OCI-LY1 (cell line): ENCODE measurements at regions not wholly inside any gene's neighbourhood (a gene's known extent, or its start where the extent isn't known, plus 50 kb on each side); places are given as distances from the start of the nearest gene placed in this dataset.

Experiments
- H2AFZ ChIP-seq: fragments of 200-600 bp; sonication (generic), shearing (Covaris generic); 2 replicates; pipeline ENCODE4 v1.6.0; 2014; ENCODE audit warnings: antibody characterized with exemption, mild to moderate bottlenecking, low read length
- H3F3A ChIP-seq: fragments of 200-600 bp; sonication (generic), shearing (Covaris generic); 2 replicates; pipeline ENCODE4 v1.6.0; 2014; ENCODE audit warnings: mild to moderate bottlenecking, antibody characterized with exemption, low read length, moderate library complexity; ENCODE audit not compliant: insufficient read depth
- H3K27ac ChIP-seq: fragments of 200-600 bp; sonication (generic); 2 replicates; pipeline ENCODE4 v1.5.1; 2014; ENCODE audit warnings: low read length, mixed run types, mild to moderate bottlenecking, low read depth; ENCODE audit not compliant: poor library complexity, severe bottlenecking
- H3K27me3 ChIP-seq: fragments of 200-600 bp; sonication (generic); 2 replicates; pipeline ENCODE4 v1.6.0; 2014; ENCODE audit warnings: antibody characterized with exemption, mild to moderate bottlenecking, low read length, moderate library complexity; ENCODE audit not compliant: insufficient read depth
- H3K36me3 ChIP-seq: fragments of 200-600 bp; sonication (generic); 2 replicates; pipeline ENCODE4 v1.6.1; 2014; ENCODE audit warnings: mild to moderate bottlenecking, antibody characterized with exemption, low read length, moderate library complexity, mixed read lengths; ENCODE audit not compliant: insufficient read depth
- H3K4me1 ChIP-seq: fragments of 200-600 bp; sonication (generic); 2 replicates; pipeline ENCODE4 v1.5.1; 2014; ENCODE audit warnings: mild to moderate bottlenecking, low read length, moderate library complexity; ENCODE audit not compliant: insufficient read depth, severe bottlenecking
- H3K4me2 ChIP-seq: fragments of 200-600 bp; sonication (generic), shearing (Covaris generic); 2 replicates; pipeline ENCODE4 v1.6.1; 2014; ENCODE audit warnings: low read length
- H3K4me3 ChIP-seq: fragments of 200-600 bp; sonication (generic); 2 replicates; pipeline ENCODE4 v1.5.1; 2014; ENCODE audit warnings: low read length, low read depth, mild to moderate bottlenecking, mixed read lengths; ENCODE audit not compliant: poor library complexity, severe bottlenecking
- H3K79me2 ChIP-seq: fragments of 200-600 bp; shearing (Covaris generic); 2 replicates; pipeline ENCODE4 v1.6.1; 2016; ENCODE audit warnings: mixed run types, low read length, mixed read lengths; ENCODE audit not compliant: insufficient read depth
- H3K9ac ChIP-seq: fragments of 200-600 bp; sonication (generic), shearing (Covaris generic); 2 replicates; pipeline ENCODE4 v1.6.1; 2014; ENCODE audit warnings: mild to moderate bottlenecking, low read length, mixed read lengths
- H3K9me2 ChIP-seq: fragments of 200-600 bp; sonication (generic), shearing (Covaris generic); 2 replicates; pipeline ENCODE4 v1.6.1; 2014; ENCODE audit warnings: low read depth, mild to moderate bottlenecking, low read length, mixed read lengths
- H3K9me3 ChIP-seq: fragments of 200-600 bp; shearing (Covaris generic); 2 replicates; pipeline ENCODE4 v1.6.1; 2014; ENCODE audit warnings: low read length, mixed read lengths
- H4K20me1 ChIP-seq: fragments of 200-600 bp; sonication (generic), shearing (Covaris generic); 2 replicates; pipeline ENCODE4 v1.6.0; 2016; ENCODE audit warnings: mild to moderate bottlenecking, low read length; ENCODE audit not compliant: insufficient read depth
- CTCF ChIP-seq: fragments of 200-600 bp; sonication (generic), shearing (Covaris generic); IDR thresholded peaks from 2 replicates; pipeline ENCODE4 v1.5.1; 2017; ENCODE audit warnings: mild to moderate bottlenecking, antibody characterized with exemption, low read length, moderate library complexity, mixed read lengths
- EZH2 ChIP-seq: fragments of 200-600 bp; sonication (generic), shearing (Covaris generic); IDR thresholded peaks from 2 replicates; pipeline ENCODE4 v1.8.0; 2017; ENCODE audit warnings: borderline replicate concordance, mixed run types, mild to moderate bottlenecking, antibody characterized with exemption, low read length, moderate library complexity, mixed read lengths

GRCh38 chr9:126225611-126226609 lies 100.7 kb upstream of the MVB12B start:
- Histone ChIP-seq H2AFZ (no peak overlapping the region), H3K9me2 (no peaks in the 10 kb centered on the region), H4K20me1 (no peaks in the 10 kb centered on the region), H3K4me2 (no peak overlapping the region), H3K36me3 (no peaks in the 10 kb centered on the region), H3K79me2 (no peaks in the 10 kb centered on the region), H3K27me3 (peaks cover 4% of the 10 kb centered on the region; the same call in 1 of the 2 replicates), H3K9me3 (no peaks in the 10 kb centered on the region), H3K4me3 (no peak overlapping the region), H3F3A (no peaks in the 10 kb centered on the region), H3K9ac (no peak overlapping the region), H3K4me1 (no peaks in the 10 kb centered on the region), H3K27ac (no peak overlapping the region)
- TF ChIP-seq CTCF (no peak), EZH2 (no peak)

GRCh38 chr9:126226991-126227936 lies 99.4 kb upstream of the MVB12B start:
- H3F3A ChIP-seq = no peaks in the 10 kb centered on the region
- no peaks in the 10 kb centered on the region for H3K4me1 ChIP-seq
- H3K4me3 ChIP-seq = no peak overlapping the region
- no peaks in the 10 kb centered on the region for H4K20me1 ChIP-seq
- 0 out of 2 replicates have a peak, but pooled peaks cover 4% of the 10 kb centered on the region for H3K27me3 ChIP-seq
- H3K36me3 ChIP-seq = no peaks in the 10 kb centered on the region
- no peaks in the 10 kb centered on the region for H3K9me2 ChIP-seq
- H3K27ac ChIP-seq = no peak overlapping the region
- no peak overlapping the region for H2AFZ ChIP-seq
- no peak overlapping the region for H3K4me2 ChIP-seq
- no peak for TF ChIP-seq CTCF
- TF ChIP-seq EZH2 = no peak
- no peak overlapping the region for H3K9ac ChIP-seq
- H3K79me2 ChIP-seq = no peaks in the 10 kb centered on the region
- no peaks in the 10 kb centered on the region for H3K9me3 ChIP-seq

- H3K9ac ChIP-seq = no peak overlapping the region
- no peak overlapping the region for H3K27ac ChIP-seq
- H2AFZ ChIP-seq = no peak overlapping the region
- H3F3A ChIP-seq = no peaks in the 10 kb centered on the region
- no peaks in the 10 kb centered on the region for H3K9me3 ChIP-seq
- TF ChIP-seq EZH2 (no peak), CTCF (no peak)
- H3K4me3 ChIP-seq = no peak overlapping the region
- no peaks in the 10 kb centered on the region for H3K4me1 ChIP-seq
- no peak overlapping the region for H3K4me2 ChIP-seq
- no peaks in the 10 kb centered on the region for H4K20me1 ChIP-seq
- H3K36me3 ChIP-seq = no peaks in the 10 kb centered on the region
- H3K79me2 ChIP-seq = no peaks in the 10 kb centered on the region
- H3K27me3 ChIP-seq = peaks cover 12% of the 10 kb centered on the region; the same call in 1 of the 2 replicates
- no peaks in the 10 kb centered on the region for H3K9me2 ChIP-seq
Observed at GRCh38 chr9:126228111-126228780, 98.4 kb upstream of the MVB12B start.
